Urinary bladder (tissue), 3 donors: ENCODE measurements at regions not wholly inside any gene's neighbourhood (a gene's known extent, or its start where the extent isn't known, plus 50 kb on each side); places are given as distances from the start of the nearest gene placed in this dataset.

Experiments used
- DNase-seq: peaks from one replicate; pipeline ENCODE4 v3.0.0-alpha.2; 2015; ENCODE audit errors: extremely low spot score
- H3K27ac ChIP-seq: one replicate; pipeline ENCODE4 v1.5.1; 2013; ENCODE audit warnings: low read depth, mild to moderate bottlenecking, moderate library complexity
- H3K36me3 ChIP-seq: one replicate; pipeline ENCODE4 v1.6.1; 2013; ENCODE audit warnings: mild to moderate bottlenecking, moderate library complexity; ENCODE audit not compliant: insufficient read depth
- H3K4me1 ChIP-seq: one replicate; pipeline ENCODE4 v1.6.1; 2013; ENCODE audit warnings: mild to moderate bottlenecking, moderate library complexity; ENCODE audit not compliant: insufficient read depth
- H3K4me3 ChIP-seq: one replicate; pipeline ENCODE4 v1.5.1; 2013; ENCODE audit warnings: low read depth, low read length
- WGBS: extraction: QIAGEN DNeasy Blood & Tissue Kit; methylation state at CpG from one replicate; pipeline ENCODE4 v1.1.7; 2013; 5-methylcytosine and 5-hydroxymethylcytosine counted together
- donor health status: healthy with polysubstance abuse.
- donor health status: healthy.

- 81% methylated on average over 8 of the region's 8 CpGs for whole genome bisulfite sequencing
- Histone ChIP-seq H3K27ac (no peak overlapping the region), H3K4me3 (no peak overlapping the region), H3K36me3 (no peaks in the 10 kb centered on the region), H3K4me1 (no peaks in the 10 kb centered on the region)
- no peak for DNase-seq
Measured at GRCh38 chr15:46296002-46296401, 661.2 kb downstream of the SQOR start.

- Histone ChIP-seq H3K4me3 (no peak overlapping the region), H3K4me1 (no peaks in the 10 kb centered on the region), H3K36me3 (no peaks in the 10 kb centered on the region), H3K27ac (no peak overlapping the region)
- no peak for DNase-seq
- 85% methylated on average over 2 of the region's 2 CpGs for WGBS
Measured at GRCh38 chr15:46296797-46297196, 662.0 kb downstream of the SQOR start.

DNA sequence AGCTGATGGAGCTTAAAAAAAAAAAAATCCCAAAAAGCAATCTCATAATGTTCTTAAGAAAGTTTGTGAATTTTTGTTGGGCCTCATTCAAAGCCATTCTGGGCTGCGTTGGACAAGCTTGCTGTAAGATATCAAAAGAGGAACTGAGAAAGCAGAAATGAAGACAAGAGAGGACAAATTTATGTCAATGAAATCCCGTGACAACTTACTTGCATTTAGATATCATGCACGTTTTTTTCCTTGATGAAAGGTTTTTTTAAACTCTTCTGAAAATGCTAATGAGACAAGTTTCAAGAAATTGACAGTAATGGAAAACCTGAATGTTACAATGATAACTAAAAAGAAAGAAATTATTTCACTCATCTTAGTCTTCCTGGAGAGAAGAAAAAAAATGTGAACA lies 662.9 kb downstream of the SQOR start:
- no peaks in the 10 kb centered on the region for H3K4me1 ChIP-seq
- H3K4me3 ChIP-seq = no peak overlapping the region
- no peak overlapping the region for H3K27ac ChIP-seq
- WGBS = 74% methylated on average over 3 of the region's 3 CpGs
- no peak for DNase-seq
- no peaks in the 10 kb centered on the region for H3K36me3 ChIP-seq

GRCh38 chr15:46300716-46301115 lies 665.9 kb downstream of the SQOR start:
- Histone ChIP-seq H3K36me3 (no peaks in the 10 kb centered on the region), H3K27ac (no peak overlapping the region), H3K4me3 (no peak overlapping the region), H3K4me1 (no peaks in the 10 kb centered on the region)
- no peak for DNase-seq
- WGBS = 53% methylated on average over 6 of the region's 6 CpGs

DNA sequence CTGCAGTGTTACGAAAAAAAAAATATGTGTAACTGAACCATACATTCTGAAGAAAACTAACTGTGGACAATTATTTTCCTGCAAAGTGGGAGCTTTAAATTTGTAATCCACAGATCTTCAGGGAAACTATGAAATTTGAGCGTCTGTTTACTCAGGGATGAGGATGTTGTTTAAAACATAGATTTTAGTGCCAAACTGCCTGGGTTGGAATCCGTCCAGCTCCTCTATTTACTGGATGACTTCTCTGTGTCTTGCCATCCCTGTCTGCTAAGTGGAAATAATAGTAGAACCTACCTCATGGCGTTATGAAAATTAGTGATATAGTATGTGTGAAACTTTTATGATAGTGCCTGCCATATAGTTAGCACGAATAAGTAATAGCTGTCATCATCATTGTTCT lies 666.5 kb downstream of the SQOR start:
- 37% methylated on average over 5 of the region's 5 CpGs for WGBS
- DNase-seq = no peak
- Histone ChIP-seq H3K4me1 (no peaks in the 10 kb centered on the region), H3K36me3 (no peaks in the 10 kb centered on the region), H3K4me3 (no peak overlapping the region), H3K27ac (no peak overlapping the region)

DNA sequence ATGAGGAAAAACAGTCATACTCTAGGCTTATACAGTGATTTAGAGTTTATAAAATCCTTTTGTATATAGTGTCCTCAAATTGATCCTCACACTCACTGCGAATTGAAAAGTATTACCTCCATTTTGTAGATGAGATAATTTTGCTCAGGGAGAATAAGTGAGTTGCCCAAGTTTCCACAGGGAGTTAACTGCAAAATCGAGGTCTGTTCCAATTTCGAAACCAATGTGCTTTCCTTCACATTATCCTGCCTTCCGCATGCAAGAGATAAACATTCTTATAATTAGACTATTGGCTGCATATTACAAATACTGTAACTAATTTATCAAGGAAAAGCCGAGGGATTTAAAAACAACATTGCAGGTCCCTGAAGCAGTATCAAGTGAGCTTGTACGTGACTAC lies 667.0 kb downstream of the SQOR start:
- WGBS = 53% methylated on average over 6 of the region's 6 CpGs
- H3K4me3 ChIP-seq = no peak overlapping the region
- no peaks in the 10 kb centered on the region for H3K36me3 ChIP-seq
- H3K4me1 ChIP-seq = no peaks in the 10 kb centered on the region
- no peak for DNase-seq
- no peak overlapping the region for H3K27ac ChIP-seq

GRCh38 chr15:46304321-46304720 lies 669.5 kb downstream of the SQOR start:
- no peaks in the 10 kb centered on the region for H3K36me3 ChIP-seq
- no peaks in the 10 kb centered on the region for H3K4me1 ChIP-seq
- H3K4me3 ChIP-seq = no peak overlapping the region
- 91% methylated on average over 4 of the region's 4 CpGs for WGBS
- no peak overlapping the region for H3K27ac ChIP-seq
- no peak for DNase-seq

DNA sequence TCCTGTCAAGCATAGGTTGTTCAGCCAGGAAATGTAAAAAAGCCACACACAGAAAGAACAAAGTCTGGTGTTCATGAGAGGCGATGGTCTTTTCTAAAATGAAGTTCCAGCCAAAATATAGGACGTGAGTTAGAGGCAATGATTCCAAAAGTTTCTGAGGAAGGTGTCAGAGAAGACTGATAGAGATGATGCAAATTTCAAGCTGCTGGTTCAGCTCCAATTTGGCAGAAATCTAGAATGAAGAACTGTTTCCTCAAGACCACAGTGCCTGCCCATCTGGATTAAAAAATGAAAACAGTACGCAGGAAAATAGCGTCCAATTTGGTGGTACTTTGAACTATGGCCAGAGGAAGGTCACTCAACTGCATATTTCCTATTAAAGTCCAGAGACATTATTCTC lies 672.9 kb downstream of the SQOR start:
- H3K4me3 ChIP-seq = no peak overlapping the region
- no peaks in the 10 kb centered on the region for H3K4me1 ChIP-seq
- no peak for DNase-seq
- no peak overlapping the region for H3K27ac ChIP-seq
- 45% methylated on average over 4 of the region's 4 CpGs for WGBS
- no peaks in the 10 kb centered on the region for H3K36me3 ChIP-seq

DNA sequence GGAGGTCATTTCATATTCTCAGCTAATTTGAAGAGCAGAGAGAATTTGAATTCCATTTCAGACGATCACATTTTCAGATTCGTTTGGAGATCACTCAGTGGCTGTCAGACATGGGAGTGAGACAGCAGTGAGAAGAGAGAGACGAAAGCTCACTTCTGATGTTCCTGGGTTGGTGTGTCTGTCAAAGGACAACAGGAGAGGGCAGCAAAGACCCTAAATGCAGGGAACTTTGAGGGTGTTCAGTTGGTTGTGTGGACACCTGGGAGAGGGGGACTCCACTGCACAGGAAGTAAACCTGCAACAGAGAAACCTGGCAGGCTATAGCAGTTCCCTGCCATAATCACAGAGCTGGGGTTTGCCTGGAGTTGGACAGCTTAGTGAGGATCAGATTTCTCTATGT lies 675.1 kb downstream of the SQOR start:
- 90% methylated on average over 3 of the region's 3 CpGs for WGBS
- Histone ChIP-seq H3K36me3 (no peaks in the 10 kb centered on the region), H3K4me3 (no peak overlapping the region), H3K27ac (no peak overlapping the region), H3K4me1 (no peaks in the 10 kb centered on the region)
- no peak for DNase-seq

DNA sequence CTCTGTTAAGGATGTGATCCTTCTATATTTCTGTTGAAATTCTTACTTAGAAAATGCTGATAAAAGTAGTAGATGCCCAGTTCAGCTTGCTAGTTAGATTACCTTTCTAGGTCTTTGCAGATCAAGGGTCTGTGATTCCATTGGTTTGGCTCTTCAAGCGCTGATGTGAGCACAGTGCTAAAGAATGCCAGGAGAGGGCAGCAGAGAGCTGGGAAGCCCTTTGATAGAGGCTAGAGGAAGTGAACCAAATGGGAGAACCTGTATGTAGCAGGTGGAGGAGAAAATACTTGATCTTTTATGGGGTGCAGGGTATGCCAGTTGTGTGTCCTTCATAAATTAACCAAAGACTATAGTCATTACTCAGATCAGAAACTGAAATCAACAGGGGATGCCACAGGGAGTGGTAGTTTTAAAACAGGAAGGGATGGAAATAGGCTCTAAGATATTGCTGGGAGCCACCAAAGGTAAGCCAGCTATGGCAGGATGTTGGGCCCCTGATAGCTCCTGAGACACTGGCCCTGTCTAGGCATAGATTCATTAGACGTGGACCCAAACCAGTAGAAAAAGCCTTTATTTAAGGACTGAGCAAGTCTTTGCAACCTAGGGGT lies 677.4 kb downstream of the SQOR start:
- Histone ChIP-seq H3K36me3 (no peaks in the 10 kb centered on the region), H3K4me1 (no peaks in the 10 kb centered on the region), H3K4me3 (no peak overlapping the region), H3K27ac (no peak overlapping the region)
- DNase-seq = peak; percentile 54
- 47% methylated on average over 2 of the region's 2 CpGs for WGBS

- H3K27ac ChIP-seq = no peak overlapping the region
- 65% methylated on average over 3 of the region's 3 CpGs for WGBS
- no peaks in the 10 kb centered on the region for H3K4me1 ChIP-seq
- H3K4me3 ChIP-seq = no peak overlapping the region
- DNase-seq = no peak
- no peaks in the 10 kb centered on the region for H3K36me3 ChIP-seq
Measured at GRCh38 chr15:46315434-46315833, 680.6 kb downstream of the SQOR start.

GRCh38 chr15:46316024-46316423 lies 681.2 kb downstream of the SQOR start:
- Histone ChIP-seq H3K36me3 (no peaks in the 10 kb centered on the region), H3K4me3 (no peak overlapping the region), H3K4me1 (no peaks in the 10 kb centered on the region), H3K27ac (no peak overlapping the region)
- 48% methylated on average over 1 of the region's 1 CpG for WGBS
- no peak for DNase-seq

DNA sequence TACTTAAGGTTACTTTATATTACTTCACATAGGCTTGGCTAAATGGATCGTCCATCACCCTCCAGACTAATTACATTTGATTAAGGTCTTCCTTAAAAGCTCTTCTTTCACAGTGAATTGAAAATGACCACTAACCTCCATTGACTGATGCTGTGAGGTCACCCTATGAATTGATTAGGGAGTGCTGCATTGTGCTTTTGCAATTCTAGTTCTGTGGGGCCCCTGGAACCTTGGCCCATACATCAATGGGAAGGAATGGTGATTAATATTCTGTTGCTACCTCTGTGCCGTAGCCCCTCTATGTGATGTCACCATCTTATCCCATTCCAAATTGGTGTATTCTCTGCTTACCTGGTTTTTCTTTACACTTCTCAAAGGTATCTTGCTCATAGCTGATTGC lies 682.2 kb downstream of the SQOR start:
- WGBS = 96% methylated on average over 2 of the region's 2 CpGs
- DNase-seq = no peak
- no peak overlapping the region for H3K4me3 ChIP-seq
- no peaks in the 10 kb centered on the region for H3K36me3 ChIP-seq
- no peaks in the 10 kb centered on the region for H3K4me1 ChIP-seq
- H3K27ac ChIP-seq = no peak overlapping the region

DNA sequence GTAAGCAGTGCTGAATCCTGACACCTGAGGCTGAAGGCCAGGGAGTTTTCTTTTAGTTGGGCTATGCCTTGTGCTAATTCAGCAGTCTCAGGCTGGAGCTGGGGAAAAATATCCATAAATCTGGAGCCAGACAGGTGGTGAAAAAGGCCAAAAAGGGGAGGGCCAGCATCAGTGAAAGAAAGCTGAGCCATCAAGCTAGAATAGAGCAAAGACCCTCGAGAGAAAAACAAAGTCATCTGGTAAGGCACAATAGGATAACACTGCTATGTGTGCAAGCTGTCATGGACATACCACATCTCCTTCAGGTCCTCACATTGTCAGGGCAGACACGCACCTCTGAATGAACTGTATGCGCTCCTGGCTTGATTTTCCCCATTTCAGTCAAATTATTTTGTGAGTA lies 687.9 kb downstream of the SQOR start:
- DNase-seq = no peak
- 91% methylated on average over 3 of the region's 3 CpGs for WGBS
- Histone ChIP-seq H3K27ac (no peak overlapping the region), H3K4me1 (no peaks in the 10 kb centered on the region), H3K4me3 (no peak overlapping the region), H3K36me3 (no peaks in the 10 kb centered on the region)

GRCh38 chr15:46326173-46326572 lies 691.3 kb downstream of the SQOR start:
- Histone ChIP-seq H3K36me3 (no peaks in the 10 kb centered on the region), H3K4me1 (no peaks in the 10 kb centered on the region), H3K27ac (no peak overlapping the region), H3K4me3 (no peak overlapping the region)
- no peak for DNase-seq
